OCI-LY1 (cell line): ENCODE measurements at regions not wholly inside any gene's neighbourhood (a gene's known extent, or its start where the extent isn't known, plus 50 kb on each side); places are given as distances from the start of the nearest gene placed in this dataset.

Experiments used
- H2AFZ ChIP-seq: fragments of 200-600 bp; sonication (generic), shearing (Covaris generic); 2 replicates; pipeline ENCODE4 v1.6.0; 2014; ENCODE audit warnings: antibody characterized with exemption, mild to moderate bottlenecking, low read length
- H3F3A ChIP-seq: fragments of 200-600 bp; sonication (generic), shearing (Covaris generic); 2 replicates; pipeline ENCODE4 v1.6.0; 2014; ENCODE audit warnings: mild to moderate bottlenecking, antibody characterized with exemption, low read length, moderate library complexity; ENCODE audit not compliant: insufficient read depth
- H3K27ac ChIP-seq: fragments of 200-600 bp; sonication (generic); 2 replicates; pipeline ENCODE4 v1.5.1; 2014; ENCODE audit warnings: low read length, mixed run types, mild to moderate bottlenecking, low read depth; ENCODE audit not compliant: poor library complexity, severe bottlenecking
- H3K27me3 ChIP-seq: fragments of 200-600 bp; sonication (generic); 2 replicates; pipeline ENCODE4 v1.6.0; 2014; ENCODE audit warnings: antibody characterized with exemption, mild to moderate bottlenecking, low read length, moderate library complexity; ENCODE audit not compliant: insufficient read depth
- H3K36me3 ChIP-seq: fragments of 200-600 bp; sonication (generic); 2 replicates; pipeline ENCODE4 v1.6.1; 2014; ENCODE audit warnings: mild to moderate bottlenecking, antibody characterized with exemption, low read length, moderate library complexity, mixed read lengths; ENCODE audit not compliant: insufficient read depth
- H3K4me1 ChIP-seq: fragments of 200-600 bp; sonication (generic); 2 replicates; pipeline ENCODE4 v1.5.1; 2014; ENCODE audit warnings: mild to moderate bottlenecking, low read length, moderate library complexity; ENCODE audit not compliant: insufficient read depth, severe bottlenecking
- H3K4me2 ChIP-seq: fragments of 200-600 bp; sonication (generic), shearing (Covaris generic); 2 replicates; pipeline ENCODE4 v1.6.1; 2014; ENCODE audit warnings: low read length
- H3K4me3 ChIP-seq: fragments of 200-600 bp; sonication (generic); 2 replicates; pipeline ENCODE4 v1.5.1; 2014; ENCODE audit warnings: low read length, low read depth, mild to moderate bottlenecking, mixed read lengths; ENCODE audit not compliant: poor library complexity, severe bottlenecking
- H3K79me2 ChIP-seq: fragments of 200-600 bp; shearing (Covaris generic); 2 replicates; pipeline ENCODE4 v1.6.1; 2016; ENCODE audit warnings: mixed run types, low read length, mixed read lengths; ENCODE audit not compliant: insufficient read depth
- H3K9ac ChIP-seq: fragments of 200-600 bp; sonication (generic), shearing (Covaris generic); 2 replicates; pipeline ENCODE4 v1.6.1; 2014; ENCODE audit warnings: mild to moderate bottlenecking, low read length, mixed read lengths
- H3K9me2 ChIP-seq: fragments of 200-600 bp; sonication (generic), shearing (Covaris generic); 2 replicates; pipeline ENCODE4 v1.6.1; 2014; ENCODE audit warnings: low read depth, mild to moderate bottlenecking, low read length, mixed read lengths
- H3K9me3 ChIP-seq: fragments of 200-600 bp; shearing (Covaris generic); 2 replicates; pipeline ENCODE4 v1.6.1; 2014; ENCODE audit warnings: low read length, mixed read lengths
- H4K20me1 ChIP-seq: fragments of 200-600 bp; sonication (generic), shearing (Covaris generic); 2 replicates; pipeline ENCODE4 v1.6.0; 2016; ENCODE audit warnings: mild to moderate bottlenecking, low read length; ENCODE audit not compliant: insufficient read depth
- EZH2 ChIP-seq: fragments of 200-600 bp; sonication (generic), shearing (Covaris generic); IDR thresholded peaks from 2 replicates; pipeline ENCODE4 v1.8.0; 2017; ENCODE audit warnings: borderline replicate concordance, mixed run types, mild to moderate bottlenecking, antibody characterized with exemption, low read length, moderate library complexity, mixed read lengths
- TF ChIP-seq, protein P1 (sequence below): fragments of 200-600 bp; sonication (generic), shearing (Covaris generic); IDR thresholded peaks from 2 replicates; pipeline ENCODE4 v1.5.1; 2017; ENCODE audit warnings: mild to moderate bottlenecking, antibody characterized with exemption, low read length, moderate library complexity, mixed read lengths

DNA sequence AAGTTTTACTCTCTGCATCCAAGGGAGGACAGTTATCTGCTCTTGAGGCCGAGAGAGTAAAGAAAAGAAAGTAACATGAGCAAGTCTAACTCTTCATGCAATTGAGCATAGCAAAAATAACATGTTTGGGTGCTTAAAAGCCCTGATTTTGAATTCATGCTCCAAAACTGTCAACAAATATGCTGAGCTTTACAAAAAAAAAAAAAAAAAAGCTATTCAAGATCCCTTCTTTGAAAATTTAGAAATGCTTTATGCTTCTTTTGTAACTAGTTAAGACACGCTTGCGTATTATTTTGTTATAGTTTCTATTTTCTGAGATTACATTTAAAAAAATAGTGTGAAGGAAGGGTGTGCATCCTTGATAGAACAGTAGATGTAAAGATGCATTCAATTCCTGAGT, 1733.0 kb downstream of the MRPL39 start:
- H3K9me3 ChIP-seq: no peaks in the 10 kb centered on the region
- no peaks in the 10 kb centered on the region for H3K9me2 ChIP-seq
- no peak overlapping the region for H3K9ac ChIP-seq
- no peak overlapping the region for H3K4me3 ChIP-seq
- no peak overlapping the region for H2AFZ ChIP-seq
- no peaks in the 10 kb centered on the region for H3K36me3 ChIP-seq
- H3K4me2 ChIP-seq: no peak overlapping the region
- H4K20me1 ChIP-seq: no peaks in the 10 kb centered on the region
- H3K27ac ChIP-seq: no peak overlapping the region
- no peak for TF ChIP-seq EZH2
- TF ChIP-seq, protein P1, sequence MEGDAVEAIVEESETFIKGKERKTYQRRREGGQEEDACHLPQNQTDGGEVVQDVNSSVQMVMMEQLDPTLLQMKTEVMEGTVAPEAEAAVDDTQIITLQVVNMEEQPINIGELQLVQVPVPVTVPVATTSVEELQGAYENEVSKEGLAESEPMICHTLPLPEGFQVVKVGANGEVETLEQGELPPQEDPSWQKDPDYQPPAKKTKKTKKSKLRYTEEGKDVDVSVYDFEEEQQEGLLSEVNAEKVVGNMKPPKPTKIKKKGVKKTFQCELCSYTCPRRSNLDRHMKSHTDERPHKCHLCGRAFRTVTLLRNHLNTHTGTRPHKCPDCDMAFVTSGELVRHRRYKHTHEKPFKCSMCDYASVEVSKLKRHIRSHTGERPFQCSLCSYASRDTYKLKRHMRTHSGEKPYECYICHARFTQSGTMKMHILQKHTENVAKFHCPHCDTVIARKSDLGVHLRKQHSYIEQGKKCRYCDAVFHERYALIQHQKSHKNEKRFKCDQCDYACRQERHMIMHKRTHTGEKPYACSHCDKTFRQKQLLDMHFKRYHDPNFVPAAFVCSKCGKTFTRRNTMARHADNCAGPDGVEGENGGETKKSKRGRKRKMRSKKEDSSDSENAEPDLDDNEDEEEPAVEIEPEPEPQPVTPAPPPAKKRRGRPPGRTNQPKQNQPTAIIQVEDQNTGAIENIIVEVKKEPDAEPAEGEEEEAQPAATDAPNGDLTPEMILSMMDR: no peak
- no peaks in the 10 kb centered on the region for H3K4me1 ChIP-seq
- H3K79me2 ChIP-seq: no peaks in the 10 kb centered on the region
- H3K27me3 ChIP-seq: no peaks in the 10 kb centered on the region
- no peaks in the 10 kb centered on the region for H3F3A ChIP-seq

DNA sequence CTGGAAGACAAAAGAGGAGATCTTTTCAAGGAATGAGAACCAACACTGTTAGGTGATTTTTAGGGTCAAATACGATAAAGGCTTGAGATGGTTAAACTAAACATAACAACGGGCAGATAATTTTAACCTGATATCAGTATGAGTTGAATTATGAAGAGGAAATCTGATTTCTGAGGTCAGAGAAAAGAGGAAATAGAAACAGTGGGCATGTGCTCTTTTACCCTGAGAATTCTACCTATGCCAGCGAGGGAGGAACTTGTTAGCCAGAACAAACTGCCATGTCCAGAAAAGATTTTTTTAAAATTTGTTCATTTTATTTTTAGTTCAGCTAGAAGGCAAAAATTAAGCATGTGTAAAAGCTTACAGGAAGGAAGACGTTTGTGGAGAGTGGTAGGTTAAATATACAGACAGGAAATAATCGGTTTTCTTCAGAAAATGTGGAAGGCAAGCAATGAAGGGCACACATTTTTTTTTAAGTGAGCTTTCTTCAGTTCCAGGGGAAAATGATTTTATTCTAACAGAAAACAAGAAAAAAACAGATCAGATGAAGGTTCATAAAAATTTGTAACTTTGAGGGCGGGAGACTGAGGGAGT, 1745.3 kb downstream of the MRPL39 start:
- no peaks in the 10 kb centered on the region for H3K9me3 ChIP-seq
- no peak overlapping the region for H2AFZ ChIP-seq
- no peaks in the 10 kb centered on the region for H3K79me2 ChIP-seq
- no peaks in the 10 kb centered on the region for H4K20me1 ChIP-seq
- H3K4me3 ChIP-seq: no peak overlapping the region
- H3K27ac ChIP-seq: no peak overlapping the region
- H3F3A ChIP-seq: no peaks in the 10 kb centered on the region
- H3K4me1 ChIP-seq: no peaks in the 10 kb centered on the region
- no peaks in the 10 kb centered on the region for H3K27me3 ChIP-seq
- no peaks in the 10 kb centered on the region for H3K36me3 ChIP-seq
- no peak overlapping the region for H3K9ac ChIP-seq
- TF ChIP-seq, protein P1: no peak
- TF ChIP-seq EZH2: no peak
- H3K4me2 ChIP-seq: no peak overlapping the region
- no peaks in the 10 kb centered on the region for H3K9me2 ChIP-seq

DNA sequence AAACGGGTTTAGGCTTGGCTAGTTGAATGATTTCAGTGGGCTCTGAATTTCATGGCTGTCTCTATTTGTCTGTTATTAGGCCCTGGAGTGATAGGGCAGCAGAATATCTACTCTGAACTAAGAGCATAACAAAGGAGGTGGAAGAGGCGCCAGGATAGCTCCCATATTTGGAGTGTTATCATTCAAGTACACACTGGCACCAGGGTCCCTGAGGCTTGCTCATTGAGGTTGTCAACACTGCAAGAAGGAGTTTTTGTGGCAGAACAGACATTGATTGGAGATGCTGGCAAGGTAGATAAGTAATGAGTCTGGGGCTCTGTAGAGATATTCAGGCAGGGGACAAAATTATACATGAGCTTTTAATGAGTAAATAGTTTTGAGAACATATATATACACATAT, 1748.4 kb downstream of the MRPL39 start:
- Histone ChIP-seq H3F3A (no peaks in the 10 kb centered on the region), H3K9me3 (no peaks in the 10 kb centered on the region), H3K4me2 (no peak overlapping the region), H4K20me1 (no peaks in the 10 kb centered on the region), H3K36me3 (no peaks in the 10 kb centered on the region), H3K9me2 (no peaks in the 10 kb centered on the region), H3K79me2 (no peaks in the 10 kb centered on the region), H2AFZ (no peak overlapping the region), H3K4me3 (no peak overlapping the region), H3K27me3 (no peaks in the 10 kb centered on the region), H3K27ac (no peak overlapping the region), H3K9ac (no peak overlapping the region), H3K4me1 (no peaks in the 10 kb centered on the region)
- TF ChIP-seq, protein P1: no peak
- TF ChIP-seq EZH2: no peak
